ENCODE measurements at regions not wholly inside any gene's neighbourhood (a gene's known extent, or its start where the extent isn't known, plus 50 kb on each side); places are given as distances from the start of the nearest gene placed in this dataset.

DNA sequence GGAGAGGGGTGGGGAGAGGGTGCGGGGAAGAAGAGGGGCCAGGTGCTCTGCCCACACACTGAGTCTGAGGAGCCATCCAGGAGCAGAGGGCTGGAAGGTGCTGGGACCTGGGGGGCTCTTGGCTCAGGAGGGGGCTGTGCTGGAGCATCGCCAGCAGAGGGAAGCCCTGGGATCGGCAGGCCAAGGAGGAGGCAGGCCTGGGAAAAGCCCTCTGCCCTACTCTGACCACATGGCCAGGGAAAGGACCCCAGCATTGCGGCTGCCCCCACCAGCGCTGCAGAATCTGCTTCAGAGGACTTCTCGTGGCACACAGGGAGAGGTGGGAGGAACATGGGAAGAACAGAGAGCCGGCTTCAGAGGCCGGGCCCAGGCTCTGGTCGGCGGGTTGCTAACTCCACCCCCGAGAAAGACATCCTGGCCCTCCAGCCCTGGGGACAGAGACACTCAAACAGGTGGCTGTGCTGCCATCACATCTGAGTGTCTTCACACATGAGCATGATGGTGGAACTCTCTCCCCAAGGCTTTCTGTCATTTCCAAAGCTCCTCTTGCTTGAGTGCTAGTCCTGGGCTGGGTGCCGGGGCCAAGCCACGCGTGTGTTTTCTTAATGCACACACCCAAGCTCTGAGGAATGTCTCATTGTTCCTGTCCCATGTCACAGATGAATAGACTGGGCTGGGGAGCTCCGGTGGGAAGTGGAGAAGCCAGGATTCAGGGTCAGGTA lies 1378.0 kb downstream of the BRD1 start:
- Histone ChIP-seq H3K27ac (ENCODE audit: low read length) (no peak overlapping the region), H3K36me3 (ENCODE audit: control insufficient read depth, insufficient read depth, low read length) (no peaks in the 10 kb centered on the region), H3K9me3 (ENCODE audit: control insufficient read depth, insufficient read depth, low read length) (no peaks in the 10 kb centered on the region), H3K4me1 (ENCODE audit: control insufficient read depth, insufficient read depth, low read length) (no peaks in the 10 kb centered on the region), H3K4me3 (ENCODE audit: low read length) (no peak overlapping the region), H3K27me3 (ENCODE audit: control insufficient read depth, insufficient read depth, low read length) (no peaks in the 10 kb centered on the region)
- intact Hi-C loops (cut with micrococcal nuclease) = no loop called here
- no peak overlapping the region for H3K27ac Mint-ChIP-seq
- H3K27me3 Mint-ChIP-seq (ENCODE audit: low read depth in 2 of 2) = peaks cover 6% of the 10 kb centered on the region in 2 donors
- no peaks in the 10 kb centered on the region for H3K36me3 Mint-ChIP-seq
- WGBS (ENCODE audit: insufficient coverage) = 87% methylated on average over 15 of the region's 15 CpGs
- no peak for ATAC-seq
- H3K4me3 Mint-ChIP-seq = no peak overlapping the region
- TF ChIP-seq, protein P1, sequence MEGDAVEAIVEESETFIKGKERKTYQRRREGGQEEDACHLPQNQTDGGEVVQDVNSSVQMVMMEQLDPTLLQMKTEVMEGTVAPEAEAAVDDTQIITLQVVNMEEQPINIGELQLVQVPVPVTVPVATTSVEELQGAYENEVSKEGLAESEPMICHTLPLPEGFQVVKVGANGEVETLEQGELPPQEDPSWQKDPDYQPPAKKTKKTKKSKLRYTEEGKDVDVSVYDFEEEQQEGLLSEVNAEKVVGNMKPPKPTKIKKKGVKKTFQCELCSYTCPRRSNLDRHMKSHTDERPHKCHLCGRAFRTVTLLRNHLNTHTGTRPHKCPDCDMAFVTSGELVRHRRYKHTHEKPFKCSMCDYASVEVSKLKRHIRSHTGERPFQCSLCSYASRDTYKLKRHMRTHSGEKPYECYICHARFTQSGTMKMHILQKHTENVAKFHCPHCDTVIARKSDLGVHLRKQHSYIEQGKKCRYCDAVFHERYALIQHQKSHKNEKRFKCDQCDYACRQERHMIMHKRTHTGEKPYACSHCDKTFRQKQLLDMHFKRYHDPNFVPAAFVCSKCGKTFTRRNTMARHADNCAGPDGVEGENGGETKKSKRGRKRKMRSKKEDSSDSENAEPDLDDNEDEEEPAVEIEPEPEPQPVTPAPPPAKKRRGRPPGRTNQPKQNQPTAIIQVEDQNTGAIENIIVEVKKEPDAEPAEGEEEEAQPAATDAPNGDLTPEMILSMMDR (IDR thresholded peaks at IDR 0.05) = no peak
- DNase-seq = no peak
- no peaks in the 10 kb centered on the region for H3K9me3 Mint-ChIP-seq
- no peaks in the 10 kb centered on the region for H3K4me1 Mint-ChIP-seq

DNA sequence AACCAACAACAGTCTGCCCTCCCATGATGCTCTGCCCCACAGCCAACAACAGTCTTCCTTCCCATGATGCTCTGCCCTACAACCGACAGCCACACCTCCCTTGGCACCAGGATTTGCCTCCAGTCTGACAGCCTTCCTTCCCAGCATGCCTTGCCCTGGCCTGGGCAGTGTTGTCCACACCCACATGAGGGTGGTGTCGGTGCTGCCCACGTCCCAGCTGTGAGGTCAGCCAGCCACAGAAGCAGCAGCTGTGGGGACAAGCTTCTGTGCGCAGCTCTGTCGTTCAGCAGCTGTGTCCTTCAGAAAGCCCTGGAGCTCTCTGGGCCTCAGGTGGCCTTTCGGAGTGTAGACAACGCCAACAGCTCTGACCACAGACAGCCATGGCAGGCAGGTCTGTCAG lies 1378.9 kb downstream of the BRD1 start:
- peaks cover 6% of the 10 kb centered on the region in 2 donors for H3K27me3 Mint-ChIP-seq (ENCODE audit: low read depth in 2 of 2)
- intact Hi-C loops (cut with micrococcal nuclease) = no loop called here
- Histone ChIP-seq H3K4me3 (ENCODE audit: low read length) (no peak overlapping the region), H3K27ac (ENCODE audit: low read length) (no peak overlapping the region), H3K36me3 (ENCODE audit: control insufficient read depth, insufficient read depth, low read length) (no peaks in the 10 kb centered on the region), H3K4me1 (ENCODE audit: control insufficient read depth, insufficient read depth, low read length) (no peaks in the 10 kb centered on the region), H3K27me3 (ENCODE audit: control insufficient read depth, insufficient read depth, low read length) (no peaks in the 10 kb centered on the region), H3K9me3 (ENCODE audit: control insufficient read depth, insufficient read depth, low read length) (no peaks in the 10 kb centered on the region)
- H3K4me3 Mint-ChIP-seq = no peak overlapping the region
- H3K9me3 Mint-ChIP-seq = no peaks in the 10 kb centered on the region
- no peaks in the 10 kb centered on the region for H3K36me3 Mint-ChIP-seq
- WGBS (ENCODE audit: insufficient coverage) = 87% methylated on average over 7 of the region's 7 CpGs
- H3K4me1 Mint-ChIP-seq = no peaks in the 10 kb centered on the region
- no peak for DNase-seq
- TF ChIP-seq, protein P1 (IDR thresholded peaks at IDR 0.05) = no peak
- H3K27ac Mint-ChIP-seq = no peak overlapping the region
- ATAC-seq = no peak

DNA sequence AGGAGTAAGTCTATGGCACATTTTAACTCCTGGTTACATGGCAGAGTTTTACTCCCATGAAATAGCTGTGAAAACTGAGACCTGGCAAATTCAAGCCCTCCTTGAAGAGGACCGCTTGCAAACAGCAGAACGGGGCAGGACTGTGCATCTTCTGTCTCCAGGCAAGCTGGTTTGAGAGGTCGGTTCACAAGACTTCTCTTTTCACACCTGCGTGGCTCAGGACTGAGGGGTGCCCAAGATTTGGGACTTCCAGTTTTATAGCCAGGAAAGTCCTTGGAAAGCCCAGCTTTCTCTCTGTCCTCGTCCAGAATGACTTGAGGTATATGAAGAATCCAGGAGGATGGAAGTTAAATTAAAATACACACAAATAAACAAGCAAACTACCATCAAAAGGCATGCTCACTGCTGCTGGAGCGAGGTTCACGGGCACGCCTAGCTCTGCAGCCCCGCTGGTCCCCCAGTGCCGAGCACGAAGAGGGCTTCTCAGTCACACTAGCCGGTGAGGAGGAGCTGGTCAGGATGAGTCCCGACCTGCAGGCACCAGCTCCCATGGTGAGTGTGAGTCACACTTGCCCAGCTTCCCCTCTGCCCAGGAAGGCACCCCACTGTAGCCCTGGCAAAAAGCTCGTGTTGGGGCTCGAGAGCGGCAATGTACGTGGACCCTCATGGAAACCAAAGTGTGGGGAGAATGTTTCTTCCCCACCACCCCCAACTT lies 1382.4 kb downstream of the BRD1 start:
- Mint-ChIP-seq H3K4me3 (no peak overlapping the region), H3K36me3 (no peaks in the 10 kb centered on the region), H3K27ac (no peak overlapping the region), H3K27me3 (ENCODE audit: low read depth in 2 of 2) (peaks cover 0 to 6% of the 10 kb centered on the region in 2 donors), H3K4me1 (no peaks in the 10 kb centered on the region), H3K9me3 (no peaks in the 10 kb centered on the region)
- 82% methylated on average over 13 of the region's 17 CpGs for WGBS (ENCODE audit: insufficient coverage)
- H3K4me3 ChIP-seq (ENCODE audit: low read length) = no peak overlapping the region
- H3K4me1 ChIP-seq (ENCODE audit: control insufficient read depth, insufficient read depth, low read length) = no peaks in the 10 kb centered on the region
- no peaks in the 10 kb centered on the region for H3K36me3 ChIP-seq (ENCODE audit: control insufficient read depth, insufficient read depth, low read length)
- intact Hi-C loops (cut with micrococcal nuclease) = no loop called here
- no peaks in the 10 kb centered on the region for H3K9me3 ChIP-seq (ENCODE audit: control insufficient read depth, insufficient read depth, low read length)
- no peaks in the 10 kb centered on the region for H3K27me3 ChIP-seq (ENCODE audit: control insufficient read depth, insufficient read depth, low read length)
- H3K27ac ChIP-seq (ENCODE audit: low read length) = no peak overlapping the region
- no peak for DNase-seq
- TF ChIP-seq, protein P1 (IDR thresholded peaks at IDR 0.05) = no peak
- ATAC-seq = no peak
